A549 (cell line): ENCODE measurements at regions not wholly inside any gene's neighbourhood (a gene's known extent, or its start where the extent isn't known, plus 50 kb on each side); places are given as distances from the start of the nearest gene placed in this dataset.

ENCODE experiments used
- ATAC-seq, 2 experiments: fragments of 200-7000 bp in 1 of 2; fragments of >200 bp in 1 of 2; cut with Nextera tagmentation in 1 of 2; cut with Tn5 transposase in 1 of 2; 3 replicates each; pipeline versions ENCODE4 v1.8.0 to v1.9.1; 2018 to 2020; ENCODE audit warnings: mild to moderate bottlenecking in 1 of 2, moderate library complexity in 1 of 2
- CTCF ChIA-PET: fragments of 300-600 bp; sonication (Branson Sonifier 250); formaldehyde crosslinking; extraction: SDS; loops from one replicate; lab custom pipeline; 2021; ENCODE audit warnings: antibody characterized with exemption, inconsistent platforms; lab: Yijun Ruan, JAX
- POLR2A ChIA-PET: fragments of 350-600 bp; formaldehyde crosslinking; extraction: SDS; loops from one replicate; lab custom pipeline; 2021; ENCODE audit warnings: antibody characterized with exemption, inconsistent platforms; lab: Yijun Ruan, JAX
- DNase-seq, 2 experiments: peaks; one replicate each; pipeline versions ENCODE4 v3.0.0 to v3.0.0-alpha.2; 2011 to 2016; ENCODE audit warnings: low read depth in 1 of 2, low spot score in 1 of 2
- FAIRE-seq: peaks from 2 replicates; lab custom pipeline; 2011; peaks lifted over from hg19 to GRCh38; lab: Jason Lieb, UNC
- H3K27ac ChIP-seq, 2 experiments: fragments of >200 bp; sonication (Bioruptor Twin); formaldehyde crosslinking; 3 replicates each; pipeline ENCODE4 v1.5.1; 2016 to 2017
- H3K4me1 ChIP-seq: fragments of >200 bp; sonication (Bioruptor Twin); formaldehyde crosslinking; 3 replicates; pipeline ENCODE4 v1.6.1; 2016
- H3K4me2 ChIP-seq: fragments of >200 bp; sonication (Bioruptor Twin); formaldehyde crosslinking; 3 replicates; pipeline ENCODE4 v1.6.1; 2016
- H3K4me3 ChIP-seq: fragments of >200 bp; sonication (Bioruptor Twin); formaldehyde crosslinking; 3 replicates; pipeline ENCODE4 v1.5.1; 2016
- H3K9me3 ChIP-seq: fragments of >200 bp; sonication (Bioruptor Twin); formaldehyde crosslinking; 3 replicates; pipeline ENCODE4 v1.6.1; 2016
- BHLHE40 ChIP-seq: IDR thresholded peaks from 2 replicates; pipeline ENCODE4 v1.6.1; 2012; ENCODE audit warnings: low read depth, low read length, inconsistent platforms
- CBX2 ChIP-seq: fragments of 200-600 bp; sonication (generic); IDR thresholded peaks from 2 replicates; pipeline ENCODE4 v1.6.1; 2016; ENCODE audit warnings: low read depth, mild to moderate bottlenecking, borderline replicate concordance
- CTCF ChIP-seq: fragments of >200 bp; sonication (Bioruptor Twin); formaldehyde crosslinking; IDR thresholded peaks from 3 replicates; pipeline ENCODE4 v1.5.1; 2016
- EHMT2 ChIP-seq: fragments of 200-600 bp; sonication (generic); IDR thresholded peaks from 2 replicates; pipeline ENCODE4 v1.6.1; 2016; ENCODE audit warnings: antibody characterized with exemption, low read depth, mild to moderate bottlenecking, moderate library complexity
- ESRRA ChIP-seq: fragments of 150-350 bp; IDR thresholded peaks from 2 replicates; pipeline ENCODE4 v1.6.1; 2014; ENCODE audit warnings: mild to moderate bottlenecking, low read length, borderline replicate concordance
- HOXB5 ChIP-seq: fragments of 250-450 bp; sonication (Bioruptor Pico); IDR thresholded peaks from 2 replicates; pipeline ENCODE4 v1.5.0; 2020; ENCODE audit warnings: mild to moderate bottlenecking, moderate library complexity
- JUN ChIP-seq, 2 experiments: fragments of >200 bp; sonication (Bioruptor Twin); formaldehyde crosslinking; IDR thresholded peaks; 2 replicates in 1 of 2; 3 replicates in 1 of 2; pipeline ENCODE4 v1.6.1; 2016 to 2017
- JUNB ChIP-seq: fragments of >200 bp; sonication (Bioruptor Twin); formaldehyde crosslinking; IDR thresholded peaks from 2 replicates; pipeline ENCODE4 v1.6.1; 2016
- KDM5A ChIP-seq: fragments of 200-600 bp; sonication (generic); IDR thresholded peaks from 2 replicates; pipeline ENCODE4 v1.6.1; 2016; ENCODE audit warnings: antibody characterized with exemption, mild to moderate bottlenecking
- MAZ ChIP-seq: fragments of 150-350 bp; IDR thresholded peaks from 2 replicates; pipeline ENCODE4 v1.6.1; 2014; ENCODE audit warnings: antibody characterized with exemption, low read depth, low read length, borderline replicate concordance
- NFE2L2 ChIP-seq: fragments of 150-350 bp; conservative IDR thresholded peaks from 2 replicates; pipeline ENCODE4 v1.6.1; 2014; ENCODE audit warnings: low read length
- NPAS2 ChIP-seq: fragments of 250-450 bp; sonication (Bioruptor Pico); IDR thresholded peaks from 2 replicates; pipeline ENCODE4 v1.8.0; 2022; ENCODE audit warnings: mild to moderate bottlenecking, moderate library complexity, borderline replicate concordance
- NR3C1 ChIP-seq: fragments of >200 bp; sonication (Bioruptor Twin); formaldehyde crosslinking; IDR thresholded peaks from 3 replicates; pipeline ENCODE4 v1.6.1; 2017
- PHF8 ChIP-seq: fragments of 200-600 bp; sonication (generic); IDR thresholded peaks from 2 replicates; pipeline ENCODE4 v1.6.1; 2016; ENCODE audit warnings: low read depth, mild to moderate bottlenecking, antibody characterized with exemption, moderate library complexity, borderline replicate concordance
- POLR2A ChIP-seq: IDR thresholded peaks from 2 replicates; pipeline ENCODE4 v1.6.1; 2012; ENCODE audit warnings: mild to moderate bottlenecking, low read length
- RCOR1 ChIP-seq: fragments of 150-350 bp; IDR thresholded peaks from 2 replicates; pipeline ENCODE4 v1.6.1; 2014; ENCODE audit warnings: antibody characterized with exemption, low read length, low read depth
- REST ChIP-seq: fragments of 200-600 bp; sonication (generic); IDR thresholded peaks from 2 replicates; pipeline ENCODE4 v1.6.1; 2016; ENCODE audit warnings: antibody characterized with exemption, mild to moderate bottlenecking, moderate library complexity
- RFX5 ChIP-seq: fragments of 450-650 bp; IDR thresholded peaks from 2 replicates; pipeline ENCODE4 v1.7.1; 2014; ENCODE audit warnings: antibody characterized with exemption, mild to moderate bottlenecking, moderate library complexity
- RNF2 ChIP-seq: fragments of 200-600 bp; sonication (generic); IDR thresholded peaks from 2 replicates; pipeline ENCODE4 v1.6.1; 2016; ENCODE audit warnings: low read depth, mild to moderate bottlenecking, antibody characterized with exemption, moderate library complexity, borderline replicate concordance
- ZFP36 ChIP-seq: fragments of 450-650 bp; IDR thresholded peaks from 2 replicates; pipeline ENCODE4 v1.6.1; 2014; ENCODE audit warnings: borderline replicate concordance; ENCODE audit not compliant: partially characterized antibody
- ZNF302 ChIP-seq: fragments of 250-450 bp; sonication (Bioruptor Pico); IDR thresholded peaks from 2 replicates; pipeline ENCODE4 v1.9.0; 2021; ENCODE audit warnings: inconsistent platforms, mild to moderate bottlenecking, moderate library complexity
- ZSCAN20 ChIP-seq: fragments of 250-450 bp; sonication (Bioruptor Pico); IDR thresholded peaks from 2 replicates; pipeline ENCODE4 v1.8.0; 2022; ENCODE audit warnings: mild to moderate bottlenecking, moderate library complexity
- WGBS: methylation state at CpG from one replicate; pipeline ENCODE4 v1.1.6; 2017; ENCODE audit errors: missing lambda C conversion rate; 5-methylcytosine and 5-hydroxymethylcytosine counted together

GRCh38 chr15:73818308-73818985, 54.9 kb upstream of the TBC1D21 start:
- no peaks in the 10 kb centered on the region for H3K9me3 ChIP-seq
- ChIA-PET CTCF (interaction anchor here (1.3 kb wide), 1 partner anchor 79 kb away, joined by 3 read pairs; no protein-coding TSS in a partner anchor), POLR2A (no interaction called here)
- ATAC-seq: no peak
- no peaks in the 10 kb centered on the region for H3K4me1 ChIP-seq
- no peak for DNase-seq
- H3K27ac ChIP-seq: no peak overlapping the region
- no peak for FAIRE-seq
- no peak overlapping the region for H3K4me2 ChIP-seq
- H3K4me3 ChIP-seq: no peak overlapping the region
- TF ChIP-seq ZNF302 (no peak), BHLHE40 (no peak), KDM5A (no peak), NR3C1 (no peak), RFX5 (no peak), NFE2L2 (no peak), CTCF (no peak), CBX2 (no peak), ESRRA (no peak), RCOR1 (no peak), PHF8 (no peak), POLR2A (no peak), ZFP36 (no peak), NPAS2 (CRISPR knock-in tag) (no peak), ZSCAN20 (no peak), MAZ (no peak), JUN (IDR thresholded peaks at IDR 0.05) (no peak)
- 8% methylated on average over 3 of the region's 8 CpGs for WGBS

GRCh38 chr15:73821181-73821580, 52.2 kb upstream of the TBC1D21 start:
- DNase-seq (no peak), FAIRE-seq (no peak), ATAC-seq (no peak)
- Histone ChIP-seq H3K4me2 (no peak overlapping the region), H3K9me3 (no peaks in the 10 kb centered on the region), H3K4me3 (no peak overlapping the region), H3K27ac (no peak overlapping the region), H3K4me1 (no peaks in the 10 kb centered on the region)
- WGBS: 31% methylated on average over 2 of the region's 2 CpGs
- ChIA-PET POLR2A (no interaction called here), CTCF (interaction anchor here (1.0 to 1.2 kb wide), 2 partner anchors 40 to 185 kb away, joined by 5 to 7 read pairs; no protein-coding TSS in a partner anchor)
- no peak for TF ChIP-seq RNF2

GRCh38 chr15:73822998-73823397, 50.4 kb upstream of the TBC1D21 start:
- TF ChIP-seq JUNB (no peak), EHMT2 (peak; percentile 68; the same call in 1 of the 2 replicates), HOXB5 (CRISPR knock-in tag) (no peak), REST (peak; percentile 84)
- Histone ChIP-seq H3K9me3 (no peaks in the 10 kb centered on the region), H3K4me3 (no peak overlapping the region), H3K27ac (no peak overlapping the region), H3K4me1 (no peaks in the 10 kb centered on the region), H3K4me2 (no peak overlapping the region)
- ATAC-seq: no peak
- 8% methylated on average over 3 of the region's 3 CpGs for WGBS
- DNase-seq: no peak
- CTCF ChIA-PET: interaction anchor here (1.2 kb wide), 1 partner anchor 44 kb away, joined by 3 read pairs; no protein-coding TSS in a partner anchor
- no peak for FAIRE-seq
- POLR2A ChIA-PET: no interaction called here
